KOPT-K1 (cell line): ENCODE measurements at regions not wholly inside any gene's neighbourhood (a gene's known extent, or its start where the extent isn't known, plus 50 kb on each side); places are given as distances from the start of the nearest gene placed in this dataset.
"Not testable (repeated sequence)": the region's sequence is repeated elsewhere in the genome, so short reads cannot be mapped to it uniquely, and the experiment has no call there.

ENCODE experiments used
- H3K27ac ChIP-seq: fragments of 200-600 bp; sonication (generic); 2 replicates; pipeline ENCODE4 v1.5.1; 2016; ENCODE audit warnings: antibody characterized with exemption, mild to moderate bottlenecking, low read depth, low read length; ENCODE audit not compliant: poor library complexity, severe bottlenecking
- H3K36me3 ChIP-seq: fragments of 200-600 bp; sonication (generic); 2 replicates; pipeline ENCODE4 v1.5.1; 2017; ENCODE audit warnings: antibody characterized with exemption, mild to moderate bottlenecking, low read length, moderate library complexity; ENCODE audit not compliant: insufficient read depth
- H3K9me3 ChIP-seq: fragments of 200-600 bp; sonication (generic); 2 replicates; pipeline ENCODE4 v1.5.1; 2017; ENCODE audit warnings: antibody characterized with exemption, low read length, mild to moderate bottlenecking; ENCODE audit not compliant: insufficient read depth, poor library complexity, severe bottlenecking

DNA sequence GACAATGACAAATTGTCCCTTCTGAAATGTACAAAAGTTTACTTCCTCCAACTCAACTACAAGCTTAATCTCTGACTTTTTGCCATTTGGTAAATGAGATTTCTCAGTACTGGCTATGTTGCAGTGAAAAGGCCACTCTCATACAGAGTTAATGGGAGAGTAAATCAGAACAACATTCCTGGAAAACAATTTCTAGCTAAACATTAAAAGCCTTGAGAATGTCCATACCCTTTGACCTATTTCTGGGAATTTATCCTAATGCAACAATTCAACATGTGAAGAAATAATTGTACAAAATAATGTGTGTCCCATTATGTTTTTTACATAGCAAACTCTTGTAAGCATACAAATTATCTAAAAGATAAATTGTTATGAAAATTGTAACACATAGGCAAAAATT lies 56.3 kb upstream of the SPEF2 start:
- H3K36me3 ChIP-seq, result no peaks in the 10 kb centered on the region
- peaks cover 38% of the 10 kb centered on the region for H3K9me3 ChIP-seq
- H3K27ac ChIP-seq, result no peak overlapping the region

DNA sequence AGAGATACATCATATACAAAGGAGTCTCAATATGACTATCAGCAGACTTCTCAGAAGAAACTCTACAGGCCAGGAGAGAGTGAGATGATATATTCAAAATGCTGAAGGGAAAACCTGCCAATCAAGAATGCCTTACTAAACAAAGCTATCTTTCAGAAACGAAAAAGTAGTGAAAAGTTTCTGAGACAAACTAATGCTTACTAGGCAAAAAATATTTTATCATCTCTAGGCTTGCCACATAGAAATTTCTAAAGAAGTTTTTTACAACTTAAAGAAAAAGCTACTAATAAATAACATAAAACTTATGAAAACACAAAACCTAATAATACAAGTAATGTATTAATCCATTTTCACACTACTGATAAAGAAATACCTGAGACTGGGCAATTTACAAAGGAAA lies 59.9 kb upstream of the SPEF2 start:
- Histone ChIP-seq H3K36me3 (no peaks in the 10 kb centered on the region), H3K9me3 (peaks cover 32% of the 10 kb centered on the region), H3K27ac (no peak overlapping the region)

DNA sequence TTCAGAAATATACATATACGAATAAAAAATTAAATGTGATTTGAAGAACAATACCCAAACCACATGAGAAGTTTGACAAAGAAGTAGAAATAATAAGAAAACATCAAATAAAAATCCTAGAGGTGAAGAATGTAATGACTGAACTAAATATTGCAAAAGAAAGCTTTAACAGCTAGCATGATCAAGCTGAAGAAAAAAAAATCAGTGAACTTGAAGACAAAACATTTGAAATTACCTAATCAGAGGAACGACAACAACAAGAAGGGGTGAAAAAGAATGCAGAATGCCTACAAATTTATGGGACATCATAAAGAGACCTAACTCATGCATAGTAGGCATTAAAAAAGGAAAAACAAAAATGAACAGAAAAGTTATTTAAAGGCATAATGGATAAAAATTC lies 60.5 kb upstream of the SPEF2 start:
- H3K36me3 ChIP-seq, result no peaks in the 10 kb centered on the region
- peaks cover 32% of the 10 kb centered on the region for H3K9me3 ChIP-seq
- H3K27ac ChIP-seq, result no peak overlapping the region

DNA sequence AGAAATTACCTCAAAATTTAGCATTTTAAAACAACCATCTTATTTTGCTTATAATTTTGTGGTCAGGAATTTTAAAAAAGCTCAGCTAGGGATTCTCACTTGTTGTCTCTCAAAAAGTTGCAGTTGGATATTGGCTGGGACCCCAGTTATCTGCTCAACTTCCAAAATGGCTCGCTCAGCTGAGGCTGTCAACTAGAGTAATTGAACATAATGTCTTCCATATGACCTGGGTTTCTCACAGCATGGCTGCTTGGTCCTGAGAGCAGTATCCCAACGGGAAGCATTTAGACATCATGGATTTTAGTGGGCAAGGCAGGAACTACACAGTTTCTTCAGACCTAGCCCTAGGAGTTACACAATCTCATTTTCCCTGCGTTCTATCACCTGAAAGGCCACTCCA lies 63.6 kb upstream of the SPEF2 start:
- Histone ChIP-seq H3K36me3 (no peaks in the 10 kb centered on the region), H3K9me3 (peaks cover 26% of the 10 kb centered on the region), H3K27ac (no peak overlapping the region)

DNA sequence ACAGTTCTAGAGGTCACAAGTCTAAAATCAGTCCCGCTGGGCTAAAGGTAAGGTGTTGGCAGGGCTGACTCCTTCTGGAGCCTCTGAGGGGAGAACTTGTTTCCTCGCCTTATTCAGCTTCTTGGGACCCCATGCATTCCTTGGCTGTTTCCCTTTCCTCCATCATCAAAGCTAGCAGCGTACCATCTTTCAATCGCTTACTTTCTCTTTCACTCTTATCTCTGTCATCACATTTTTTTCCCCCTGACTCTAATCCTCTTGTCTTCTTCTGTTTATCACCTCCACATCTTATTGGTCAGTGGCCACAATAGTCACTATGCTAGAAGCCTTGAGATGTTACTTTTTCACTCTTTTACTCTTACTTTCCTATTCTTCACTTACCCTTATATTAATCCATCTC lies 72.5 kb upstream of the SPEF2 start:
- no peaks in the 10 kb centered on the region for H3K9me3 ChIP-seq
- no peaks in the 10 kb centered on the region for H3K36me3 ChIP-seq
- H3K27ac ChIP-seq, result no peak overlapping the region

DNA sequence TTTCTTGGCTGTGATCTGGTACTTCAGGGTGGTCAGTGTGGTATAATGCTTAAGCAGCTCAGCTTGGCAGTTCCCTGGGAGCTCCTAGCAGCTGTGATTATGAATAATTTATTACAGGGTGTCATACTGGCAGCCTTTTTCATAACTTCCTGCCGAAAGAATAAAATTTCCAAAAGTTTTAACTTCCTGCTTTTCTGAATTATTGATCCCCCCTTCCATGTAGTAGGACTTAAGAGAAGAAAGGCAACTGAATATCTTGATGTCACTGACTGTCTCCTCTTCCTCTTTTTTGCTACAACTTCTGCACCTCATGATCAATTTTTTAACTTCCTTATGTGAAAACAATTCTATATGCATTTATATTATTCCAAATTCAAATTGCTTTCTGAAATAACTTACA lies 74.3 kb upstream of the SPEF2 start:
- H3K27ac ChIP-seq, result no peak overlapping the region
- no peaks in the 10 kb centered on the region for H3K36me3 ChIP-seq
- no peaks in the 10 kb centered on the region for H3K9me3 ChIP-seq

DNA sequence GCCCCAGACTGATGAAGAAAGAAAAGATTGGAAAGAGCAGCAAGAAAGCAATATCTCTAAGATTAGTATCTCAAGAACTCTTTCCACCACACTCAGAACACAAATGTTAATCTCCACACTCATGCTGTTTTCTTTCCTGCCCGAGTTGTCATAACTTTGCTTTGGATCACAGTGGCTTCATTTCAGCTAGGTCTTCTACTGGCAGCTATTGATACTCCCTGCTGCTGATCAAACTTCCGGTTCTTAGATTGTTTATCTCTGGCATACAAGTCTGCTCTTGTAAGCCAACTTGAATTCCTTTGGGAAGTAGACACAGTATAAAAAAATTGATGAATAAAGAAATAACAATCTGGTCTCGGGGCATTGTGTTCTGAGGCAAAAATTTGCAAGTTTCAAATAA lies 77.7 kb upstream of the SPEF2 start:
- no peak overlapping the region for H3K27ac ChIP-seq
- H3K9me3 ChIP-seq, result no peaks in the 10 kb centered on the region
- no peaks in the 10 kb centered on the region for H3K36me3 ChIP-seq

DNA sequence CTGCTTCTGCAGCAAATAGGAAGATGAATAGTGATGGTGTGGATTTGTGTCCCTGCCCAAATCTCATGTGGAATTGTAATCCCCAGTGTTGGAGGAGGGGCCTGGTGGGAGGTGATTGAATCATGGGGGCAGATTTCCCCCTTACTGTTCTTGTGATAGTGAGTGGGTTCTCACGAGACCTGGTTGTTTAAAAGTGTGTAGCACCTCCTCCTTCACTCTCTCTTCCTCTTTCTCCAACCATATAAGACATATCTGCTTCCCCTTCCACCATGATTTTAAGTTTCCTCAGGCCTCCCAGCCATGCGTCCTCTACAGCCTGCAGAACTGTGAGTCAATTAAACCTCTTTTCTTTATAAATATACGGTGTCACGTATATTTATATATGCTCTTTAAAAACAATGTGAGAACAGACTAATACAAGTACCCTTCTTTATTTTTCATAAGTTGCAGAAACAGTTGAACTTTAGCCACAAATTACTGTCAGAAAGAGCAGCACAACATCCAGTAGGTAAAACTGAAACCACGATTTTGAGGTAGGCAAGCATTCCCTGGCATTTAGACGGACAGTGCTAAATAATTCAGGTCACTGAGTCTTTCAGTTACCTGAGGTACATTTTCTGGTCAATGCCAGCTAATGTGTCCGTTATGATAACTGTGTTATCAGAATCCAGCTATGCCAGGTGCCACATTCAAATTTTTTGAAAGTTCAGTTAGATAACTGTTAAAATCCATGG lies 79.3 kb upstream of the SPEF2 start:
- H3K36me3 ChIP-seq, result no peaks in the 10 kb centered on the region
- no peaks in the 10 kb centered on the region for H3K9me3 ChIP-seq
- no peak overlapping the region for H3K27ac ChIP-seq

DNA sequence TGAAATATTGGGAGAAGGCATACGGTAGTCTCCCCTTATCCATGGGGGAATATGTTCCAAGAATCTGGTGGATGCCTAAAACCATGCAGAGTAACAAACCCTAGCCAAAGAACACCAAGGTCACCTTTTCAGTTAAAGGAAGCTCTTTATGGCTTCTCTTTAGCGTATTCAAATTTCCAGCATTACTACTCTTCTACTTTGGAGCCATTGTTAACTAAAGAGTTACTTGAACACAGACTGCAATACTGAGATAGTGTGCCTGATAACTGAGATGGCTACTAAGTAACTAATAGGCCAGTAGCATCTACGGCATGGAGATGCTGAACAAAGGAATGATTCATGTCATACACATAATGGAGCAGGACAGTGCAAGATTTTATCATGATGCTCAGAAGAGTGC lies 84.5 kb upstream of the SPEF2 start:
- H3K36me3 ChIP-seq, result no peaks in the 10 kb centered on the region
- no peaks in the 10 kb centered on the region for H3K9me3 ChIP-seq
- no peak overlapping the region for H3K27ac ChIP-seq

DNA sequence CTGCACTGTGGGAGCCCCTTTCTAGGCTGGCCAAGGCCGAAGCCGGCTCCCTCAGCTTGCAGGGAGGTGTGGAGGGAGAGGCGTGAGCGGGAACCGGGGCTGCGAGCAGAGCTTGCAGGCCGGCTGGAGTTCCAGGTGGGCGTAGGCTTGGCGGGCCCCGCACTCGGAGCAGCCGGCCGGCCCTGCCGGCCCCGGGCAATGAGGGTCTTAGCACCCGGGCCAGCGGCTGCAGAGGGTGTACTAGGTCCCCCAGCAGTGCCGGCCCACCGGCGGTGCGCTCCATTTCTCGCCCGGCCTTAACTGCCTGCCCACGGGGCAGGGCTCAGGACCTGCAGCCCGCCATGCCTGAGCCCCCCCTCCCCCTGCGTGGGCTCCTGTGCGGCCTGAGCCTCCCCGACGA lies 86.1 kb upstream of the SPEF2 start:
- not testable (repeated sequence) for H3K27ac ChIP-seq, H3K36me3 ChIP-seq, H3K9me3 ChIP-seq

DNA sequence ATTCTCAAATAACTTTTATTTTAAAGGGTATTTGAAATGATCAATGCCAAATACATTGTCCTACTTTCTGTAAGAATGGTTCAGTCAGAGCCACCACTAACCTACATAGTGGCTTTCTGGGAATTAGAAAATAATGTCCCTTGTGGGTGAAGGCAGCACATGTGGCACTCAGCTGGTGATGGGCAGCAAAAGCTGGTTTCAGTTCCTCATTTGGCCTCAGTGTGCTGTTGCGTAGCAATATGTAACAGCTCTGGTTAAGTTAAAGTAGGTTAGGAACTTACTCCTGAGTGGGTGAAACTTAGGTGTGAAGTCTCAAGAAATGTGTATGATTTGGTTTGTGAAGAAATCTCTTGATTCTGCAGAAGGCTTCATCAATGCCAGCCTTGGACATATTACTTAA lies 99.6 kb upstream of the SPEF2 start:
- H3K27ac ChIP-seq, result no peak overlapping the region
- H3K9me3 ChIP-seq, result no peaks in the 10 kb centered on the region
- no peaks in the 10 kb centered on the region for H3K36me3 ChIP-seq

DNA sequence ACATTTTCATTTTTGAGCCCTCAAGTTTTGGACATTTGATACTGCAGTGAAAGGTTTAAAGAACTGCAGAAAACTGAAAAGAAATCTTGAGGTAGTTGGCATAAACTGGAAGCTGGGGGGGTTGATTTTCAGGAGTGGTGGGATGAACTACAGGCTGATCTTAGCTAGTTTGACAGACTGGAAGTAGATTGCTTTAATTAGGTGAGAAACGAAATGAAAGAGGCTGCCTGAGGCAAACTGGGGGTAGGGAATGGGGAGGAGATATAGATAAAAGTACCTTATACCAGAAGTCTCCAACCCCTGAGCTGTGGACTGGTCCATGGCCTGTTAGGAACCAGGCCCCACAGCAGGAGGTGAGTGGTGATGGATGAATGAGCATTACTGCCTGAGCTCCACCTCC lies 101.4 kb upstream of the SPEF2 start:
- no peaks in the 10 kb centered on the region for H3K9me3 ChIP-seq
- H3K27ac ChIP-seq, result no peak overlapping the region
- H3K36me3 ChIP-seq, result no peaks in the 10 kb centered on the region

DNA sequence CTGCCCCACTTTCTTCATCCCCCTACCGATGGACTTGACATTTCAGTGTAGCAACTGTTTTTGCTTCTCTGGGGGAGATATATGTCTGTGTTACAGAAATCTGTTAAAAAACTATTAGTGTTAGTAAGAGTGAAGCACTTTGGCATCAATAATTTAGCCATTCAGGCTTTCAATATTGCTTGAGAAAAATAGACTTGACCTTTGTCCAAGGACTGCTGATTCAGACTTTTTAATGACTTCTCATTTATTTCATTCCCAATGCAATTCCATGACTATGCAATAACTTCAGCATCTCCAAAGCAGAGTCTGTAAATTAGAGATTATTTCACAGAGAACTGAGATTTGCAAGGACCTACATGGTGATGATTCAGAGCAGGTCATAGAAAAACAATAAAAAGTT lies 104.1 kb upstream of the SPEF2 start:
- H3K9me3 ChIP-seq, result no peaks in the 10 kb centered on the region

DNA sequence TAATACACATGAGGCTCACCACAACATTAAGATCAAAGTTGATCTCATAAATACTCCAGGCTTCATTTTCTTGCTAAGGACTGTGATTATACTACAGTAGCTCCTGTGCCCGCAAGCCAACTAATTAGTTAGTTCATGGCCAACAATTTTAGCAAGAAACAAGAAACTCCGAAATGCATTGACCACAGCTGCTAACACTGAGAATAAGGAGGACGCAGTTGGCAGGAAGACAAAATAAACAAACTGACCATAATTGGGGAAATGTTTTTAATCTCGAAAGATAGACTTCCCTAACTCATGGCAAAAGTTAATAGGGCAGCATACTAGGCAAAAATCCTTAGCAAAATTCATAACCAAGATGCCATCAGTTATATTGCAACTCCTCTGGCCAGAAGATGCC lies 115.5 kb upstream of the SPEF2 start:
- Histone ChIP-seq H3K27ac (no peak overlapping the region), H3K9me3 (no peaks in the 10 kb centered on the region), H3K36me3 (no peaks in the 10 kb centered on the region)

More for the DNA sequence above, 104.1 kb upstream of the SPEF2 start:
- H3K36me3 ChIP-seq, result no peaks in the 10 kb centered on the region
- H3K27ac ChIP-seq, result no peak overlapping the region

DNA sequence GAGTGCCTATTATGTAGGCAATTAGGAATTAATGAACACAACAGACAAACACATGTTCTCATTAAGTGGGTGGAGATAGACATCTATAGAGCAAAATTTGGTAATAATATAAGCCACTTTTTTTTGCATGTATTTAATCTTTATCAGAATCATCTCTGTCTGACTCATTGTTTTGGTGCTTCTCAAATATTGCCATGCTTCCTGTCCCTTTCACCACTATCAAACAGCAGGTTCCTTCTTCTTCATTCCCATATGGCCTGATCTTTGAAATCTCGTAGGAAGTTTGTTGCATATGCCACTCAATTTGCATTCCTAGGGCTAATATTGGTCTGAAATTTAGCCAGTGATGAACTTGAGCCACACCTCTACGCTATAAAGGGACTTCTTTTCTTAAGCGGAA lies 128.9 kb upstream of the SPEF2 start:
- no peak overlapping the region for H3K27ac ChIP-seq
- no peaks in the 10 kb centered on the region for H3K9me3 ChIP-seq
- H3K36me3 ChIP-seq, result no peaks in the 10 kb centered on the region

DNA sequence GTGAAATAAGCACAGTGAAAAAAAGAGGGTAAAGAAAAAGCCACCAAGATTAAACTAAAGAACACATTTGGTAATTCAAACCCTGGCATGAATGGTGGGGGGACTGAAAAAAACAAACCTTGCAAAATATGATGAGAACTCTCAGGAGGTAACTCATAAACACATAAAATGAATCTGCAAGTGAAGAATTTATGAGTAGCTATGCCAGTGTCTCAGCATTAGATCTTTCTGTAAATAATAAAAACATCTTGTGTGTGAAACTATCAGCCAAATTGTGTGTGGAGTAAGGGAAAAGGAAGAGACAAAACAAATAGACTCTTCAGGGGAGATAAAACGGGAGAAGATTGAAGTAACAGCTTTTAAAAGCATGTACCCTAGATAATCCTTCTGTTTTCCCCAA lies 129.6 kb upstream of the SPEF2 start:
- H3K27ac ChIP-seq, result no peak overlapping the region
- no peaks in the 10 kb centered on the region for H3K9me3 ChIP-seq

More for the DNA sequence above, 129.6 kb upstream of the SPEF2 start:
- H3K36me3 ChIP-seq, result no peaks in the 10 kb centered on the region
